ENCODE measurements at regions not wholly inside any gene's neighbourhood (a gene's known extent, or its start where the extent isn't known, plus 50 kb on each side); places are given as distances from the start of the nearest gene placed in this dataset.

- TF ChIP-seq CTCF (IDR thresholded peaks at IDR 0.05) (no peak), POLR2A (IDR thresholded peaks at IDR 0.05) (no peak)
These were observed 245.7 kb downstream of the CCSER2 start for GRCh38 chr10:84574102-84574501.
